ENCODE measurements at regions not wholly inside any gene's neighbourhood (a gene's known extent, or its start where the extent isn't known, plus 50 kb on each side); places are given as distances from the start of the nearest gene placed in this dataset.

DNA sequence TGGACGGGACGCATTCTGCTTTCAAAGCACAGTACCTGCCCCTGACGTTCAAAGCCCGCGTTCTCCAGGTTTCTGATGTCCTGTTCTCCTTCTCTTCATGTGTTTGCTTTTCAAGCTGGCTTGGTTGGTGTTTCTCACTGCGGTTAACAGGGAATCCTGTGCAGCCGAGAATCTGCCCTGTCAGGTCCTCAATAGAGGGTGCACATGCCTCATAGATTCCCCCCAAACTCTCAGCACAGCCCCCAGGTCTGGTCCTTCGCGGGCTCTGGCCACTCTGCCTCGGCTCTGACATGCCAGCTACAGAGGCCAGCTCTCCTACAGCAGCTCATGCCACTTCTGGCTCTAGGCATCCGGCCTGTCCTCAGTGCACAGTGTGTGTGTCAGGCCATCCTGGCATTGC lies 1343.8 kb downstream of the TBC1D22A start:
- TF ChIP-seq POLR2AphosphoS5 (IDR thresholded peaks at IDR 0.05; ENCODE audit: low read depth, low read length) (no peak), POLR2A (IDR thresholded peaks at IDR 0.05; ENCODE audit: low read depth, low read length) (no peak), TAF1 (IDR thresholded peaks at IDR 0.05; ENCODE audit: low read depth, low read length) (no peak)

Data from GM12891 (cell line).